ENCODE measurements at regions not wholly inside any gene's neighbourhood (a gene's known extent, or its start where the extent isn't known, plus 50 kb on each side); places are given as distances from the start of the nearest gene placed in this dataset.
"Not testable (repeated sequence)": the region's sequence is repeated elsewhere in the genome, so short reads cannot be mapped to it uniquely, and the experiment has no call there.

DNA sequence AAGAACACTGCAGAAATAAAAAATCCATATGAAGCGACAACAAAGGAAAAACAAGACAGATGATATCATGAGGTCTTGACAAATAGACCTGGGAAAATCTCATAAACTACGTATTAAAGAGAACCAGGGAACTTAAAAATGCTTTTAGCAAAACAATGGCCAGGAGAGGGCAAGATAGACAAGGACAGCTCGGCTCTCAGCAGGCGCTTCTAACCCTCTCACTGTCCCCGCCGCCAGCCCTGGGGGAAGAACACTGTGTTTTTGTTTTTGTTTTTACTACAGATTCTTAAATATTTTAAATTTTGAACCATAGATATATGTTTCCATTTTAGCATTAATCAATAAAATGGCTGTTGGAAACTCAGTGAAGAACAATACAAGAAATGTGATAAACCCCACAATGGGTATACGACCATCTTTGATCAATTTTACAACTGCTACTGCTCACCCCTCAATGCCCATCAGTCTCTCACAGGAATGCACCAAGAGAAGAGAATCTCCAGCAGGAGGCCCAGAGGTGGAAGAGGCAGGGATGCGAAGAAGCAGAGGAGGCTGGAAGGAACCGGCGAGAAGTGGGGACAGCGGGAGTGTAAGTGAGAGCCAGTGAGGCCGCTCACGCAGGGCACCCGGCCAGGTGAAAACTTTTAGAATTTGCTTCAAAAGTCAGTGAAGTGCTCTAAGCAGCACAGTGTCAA is 98.0 kb downstream of the CHRFAM7A start:
- not testable (repeated sequence) for H3K9me3 ChIP-seq (ENCODE audit: insufficient read depth, low read depth, low read length); H3K27ac ChIP-seq (ENCODE audit: low read length); H3K9ac ChIP-seq (ENCODE audit: low read depth, low read length); H3K4me3 ChIP-seq (ENCODE audit: low read length); H3K36me3 ChIP-seq (ENCODE audit: insufficient read depth, low read depth, low read length); H3K4me1 ChIP-seq (ENCODE audit: insufficient read depth, low read length); H3K27me3 ChIP-seq (ENCODE audit: insufficient read depth, low read length)

- H3K4me1 ChIP-seq (ENCODE audit: insufficient read depth, low read length); H3K4me3 ChIP-seq (ENCODE audit: low read length); H3K9me3 ChIP-seq (ENCODE audit: insufficient read depth, low read depth, low read length); H3K27ac ChIP-seq (ENCODE audit: low read length); H3K27me3 ChIP-seq (ENCODE audit: insufficient read depth, low read length); H3K36me3 ChIP-seq (ENCODE audit: insufficient read depth, low read depth, low read length); H3K9ac ChIP-seq (ENCODE audit: low read depth, low read length): not testable (repeated sequence)
Measured at GRCh38 chr15:30303968-30304367, 89.4 kb downstream of the CHRFAM7A start.
